CD4-positive, alpha-beta T cell (primary cell): ENCODE measurements at regions not wholly inside any gene's neighbourhood (a gene's known extent, or its start where the extent isn't known, plus 50 kb on each side); places are given as distances from the start of the nearest gene placed in this dataset.

Experiments
- ATAC-seq: fragments of 200-7000 bp; cut with Tn5 transposase; one replicate; pipeline ENCODE4 v1.10.0; 2022; ENCODE audit warnings: mild to moderate bottlenecking; ENCODE audit not compliant: poor library complexity
- CTCF ChIA-PET: fragments of 350-600 bp; sonication (Branson Sonifier 250); formaldehyde crosslinking; loops from one replicate; lab custom pipeline; 2021; ENCODE audit warnings: antibody characterized with exemption, inconsistent platforms; lab: Charles Lee
- POLR2A ChIA-PET: fragments of 350-600 bp; sonication (Branson Sonifier 250); formaldehyde crosslinking; loops from one replicate; lab custom pipeline; 2021; ENCODE audit warnings: antibody characterized with exemption, inconsistent platforms; lab: Charles Lee
- DNase-seq, 14 experiments: peaks; one replicate each; pipeline ENCODE4 v3.0.0-alpha.2; 2013 to 2020; ENCODE audit warnings: mixed read lengths in 2 of 14
- H3K27ac ChIP-seq, 2 donors: one replicate each; pipeline versions ENCODE4 v1.5.1 to v1.7.0; 2013; ENCODE audit warnings: low read length in 2 of 2, low read depth in 1 of 2, mild to moderate bottlenecking in 1 of 2
- H3K27me3 ChIP-seq, 2 experiments: 1 replicate in 1 of 2; 2 replicates in 1 of 2; pipeline versions ENCODE4 v1.6.1 to v1.7.0; 2013; ENCODE audit warnings: low read length in 2 of 2, control low read depth in 1 of 2, mild to moderate bottlenecking in 1 of 2, moderate library complexity in 1 of 2; ENCODE audit not compliant: insufficient read depth in 2 of 2, control insufficient read depth in 1 of 2
- H3K36me3 ChIP-seq: one replicate; pipeline ENCODE4 v1.6.1; 2013; ENCODE audit warnings: low read length, control low read depth; ENCODE audit not compliant: insufficient read depth
- H3K4me1 ChIP-seq: one replicate; pipeline ENCODE4 v1.6.1; 2013; ENCODE audit warnings: low read length, control low read depth; ENCODE audit not compliant: insufficient read depth
- H3K4me3 ChIP-seq: one replicate; pipeline ENCODE4 v1.5.1; 2013; ENCODE audit warnings: mild to moderate bottlenecking, low read length, moderate library complexity
- H3K9me3 ChIP-seq, 2 experiments: 1 replicate in 1 of 2; 2 replicates in 1 of 2; pipeline versions ENCODE4 v1.6.1 to v1.7.0; 2013; ENCODE audit warnings: low read length in 2 of 2, mild to moderate bottlenecking in 2 of 2, control low read depth in 1 of 2, moderate library complexity in 1 of 2; ENCODE audit not compliant: control insufficient read depth in 1 of 2, insufficient read depth in 1 of 2
- H3K27ac Mint-ChIP-seq: one replicate; pipeline ENCODE4 v1.8.0; 2020; ENCODE audit warnings: mixed read lengths
- H3K27me3 Mint-ChIP-seq: one replicate; pipeline ENCODE4 v1.8.0; 2021; ENCODE audit warnings: mixed read lengths
- H3K36me3 Mint-ChIP-seq: one replicate; pipeline ENCODE4 v1.8.0; 2021; ENCODE audit warnings: low read depth, mixed read lengths
- H3K4me1 Mint-ChIP-seq: one replicate; pipeline ENCODE4 v1.8.0; 2021; ENCODE audit warnings: low read depth, mixed read lengths
- H3K4me3 Mint-ChIP-seq: one replicate; pipeline ENCODE4 v1.8.0; 2020; ENCODE audit warnings: mild to moderate bottlenecking, mixed read lengths
- H3K9me3 Mint-ChIP-seq: one replicate; pipeline ENCODE4 v1.8.0; 2020; ENCODE audit warnings: mixed read lengths
- CTCF ChIP-seq: fragments of 200-600 bp; IDR thresholded peaks from one replicate; pipeline ENCODE4 v1.8.0; 2022; ENCODE audit warnings: antibody characterized with exemption, mild to moderate bottlenecking
- intact Hi-C, 2 experiments: fragments of 100-400 bp; cut with DNase I in 1 of 2; cut with micrococcal nuclease in 1 of 2; formaldehyde crosslinking; loops; one replicate each; pipeline versions ENCODE4 v1.15.1 to v1.9.0; 2023 to 2025; cut with DNase I, micrococcal nuclease

- H3K27ac ChIP-seq, result no peak overlapping the region
- ATAC-seq, result no peak
- no peak for DNase-seq
- H3K9me3 Mint-ChIP-seq, result peaks cover 11% of the 10 kb centered on the region
- no peaks in the 10 kb centered on the region for H3K9me3 ChIP-seq
- TF ChIP-seq CTCF, result no peak
- H3K4me3 ChIP-seq, result no peak overlapping the region
- no peaks in the 10 kb centered on the region for H3K4me1 Mint-ChIP-seq
- H3K4me1 ChIP-seq, result no peaks in the 10 kb centered on the region
- no peak overlapping the region for H3K27ac Mint-ChIP-seq
- no peaks in the 10 kb centered on the region for H3K36me3 ChIP-seq
- no peaks in the 10 kb centered on the region for H3K27me3 ChIP-seq
- no peak overlapping the region for H3K4me3 Mint-ChIP-seq
- intact Hi-C loops, result no loop called here
- H3K36me3 Mint-ChIP-seq, result no peaks in the 10 kb centered on the region
- CTCF ChIA-PET, result no interaction called here
- POLR2A ChIA-PET, result no interaction called here
- H3K27me3 Mint-ChIP-seq, result no peaks in the 10 kb centered on the region
Observed at GRCh38 chr6:91637217-91637616, 1050.3 kb upstream of the MAP3K7 start.

- TF ChIP-seq CTCF, result no peak
- Histone ChIP-seq H3K27ac (no peak overlapping the region), H3K36me3 (no peaks in the 10 kb centered on the region), H3K27me3 (no peaks in the 10 kb centered on the region), H3K9me3 (no peaks in the 10 kb centered on the region), H3K4me3 (no peak overlapping the region), H3K4me1 (no peaks in the 10 kb centered on the region)
- no peak for ATAC-seq
- Mint-ChIP-seq H3K36me3 (no peaks in the 10 kb centered on the region), H3K27me3 (no peaks in the 10 kb centered on the region), H3K4me1 (no peaks in the 10 kb centered on the region), H3K27ac (no peak overlapping the region), H3K4me3 (no peak overlapping the region), H3K9me3 (peaks cover 17% of the 10 kb centered on the region)
- intact Hi-C loops, result no loop called here
- ChIA-PET CTCF (no interaction called here), POLR2A (no interaction called here)
- DNase-seq, result no peak
Observed at GRCh38 chr6:91634791-91635190, 1047.9 kb upstream of the MAP3K7 start.

- Mint-ChIP-seq H3K4me1 (no peaks in the 10 kb centered on the region), H3K27ac (no peak overlapping the region), H3K36me3 (no peaks in the 10 kb centered on the region), H3K9me3 (peaks cover 15% of the 10 kb centered on the region), H3K4me3 (no peak overlapping the region), H3K27me3 (no peaks in the 10 kb centered on the region)
- Histone ChIP-seq H3K27ac (no peak overlapping the region), H3K27me3 (no peaks in the 10 kb centered on the region), H3K4me1 (no peaks in the 10 kb centered on the region), H3K9me3 (no peaks in the 10 kb centered on the region), H3K36me3 (no peaks in the 10 kb centered on the region), H3K4me3 (no peak overlapping the region)
- CTCF ChIA-PET, result no interaction called here
- intact Hi-C loops, result no loop called here
- POLR2A ChIA-PET, result no interaction called here
- DNase-seq (no peak), ATAC-seq (no peak)
- no peak for TF ChIP-seq CTCF
Observed at GRCh38 chr6:91633374-91634111, 1046.7 kb upstream of the MAP3K7 start.
